ENCODE measurements at regions not wholly inside any gene's neighbourhood (a gene's known extent, or its start where the extent isn't known, plus 50 kb on each side); places are given as distances from the start of the nearest gene placed in this dataset.

GRCh38 chr15:92779874-92780273, 120.2 kb upstream of the CHD2 start:
- TF ChIP-seq ZFP3 (CRISPR knock-in tag; IDR thresholded peaks at IDR 0.05), result no peak
- TF ChIP-seq CSRNP3 (CRISPR knock-in tag; IDR thresholded peaks at IDR 0.05), result no peak
- no peak for TF ChIP-seq OSR1 (CRISPR knock-in tag; IDR thresholded peaks at IDR 0.05)
- no peak for TF ChIP-seq ZNF565 (CRISPR knock-in tag; conservative IDR thresholded peaks at IDR 0.05; ENCODE audit: low read depth)
- no peak for TF ChIP-seq SNAI2 (CRISPR knock-in tag; IDR thresholded peaks at IDR 0.05)
- TF ChIP-seq PATZ1 (CRISPR knock-in tag; IDR thresholded peaks at IDR 0.05; ENCODE audit: borderline replicate concordance), result no peak
- TF ChIP-seq, protein P1, sequence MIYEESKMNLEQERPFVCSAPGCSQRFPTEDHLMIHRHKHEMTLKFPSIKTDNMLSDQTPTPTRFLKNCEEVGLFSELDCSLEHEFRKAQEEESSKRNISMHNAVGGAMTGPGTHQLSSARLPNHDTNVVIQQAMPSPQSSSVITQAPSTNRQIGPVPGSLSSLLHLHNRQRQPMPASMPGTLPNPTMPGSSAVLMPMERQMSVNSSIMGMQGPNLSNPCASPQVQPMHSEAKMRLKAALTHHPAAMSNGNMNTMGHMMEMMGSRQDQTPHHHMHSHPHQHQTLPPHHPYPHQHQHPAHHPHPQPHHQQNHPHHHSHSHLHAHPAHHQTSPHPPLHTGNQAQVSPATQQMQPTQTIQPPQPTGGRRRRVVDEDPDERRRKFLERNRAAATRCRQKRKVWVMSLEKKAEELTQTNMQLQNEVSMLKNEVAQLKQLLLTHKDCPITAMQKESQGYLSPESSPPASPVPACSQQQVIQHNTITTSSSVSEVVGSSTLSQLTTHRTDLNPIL (CRISPR knock-in tag; IDR thresholded peaks at IDR 0.05; ENCODE audit: low read depth), result no peak

Data from SK-N-SH treated with all-trans-retinoic acid at 6 μM for 48 hours (cell line).